DND-41 (cell line): ENCODE measurements at regions not wholly inside any gene's neighbourhood (a gene's known extent, or its start where the extent isn't known, plus 50 kb on each side); places are given as distances from the start of the nearest gene placed in this dataset.
"Not testable (repeated sequence)": the region's sequence is repeated elsewhere in the genome, so short reads cannot be mapped to it uniquely, and the experiment has no call there.

Experiments
- ATAC-seq: fragments of 200-7000 bp; cut with Tn5 transposase; 3 replicates; pipeline ENCODE4 v1.9.1; 2021; ENCODE audit warnings: low read depth; ENCODE audit not compliant: insufficient read depth
- DNase-seq: peaks from one replicate; pipeline ENCODE4 v3.0.0-alpha.2; 2020
- H2AFZ ChIP-seq: 2 replicates; pipeline ENCODE4 v1.6.0; 2012; ENCODE audit warnings: low read depth, low read length
- H3K27ac ChIP-seq: 2 replicates; pipeline ENCODE4 v1.5.1; 2012; ENCODE audit warnings: low read length, inconsistent platforms
- H3K27me3 ChIP-seq: fragments of 200-600 bp; sonication (generic); 2 replicates; pipeline ENCODE4 v1.6.0; 2012; ENCODE audit warnings: low read length, mild to moderate bottlenecking, inconsistent platforms; ENCODE audit not compliant: insufficient read depth, poor library complexity
- H3K36me3 ChIP-seq: 2 replicates; pipeline ENCODE4 v1.5.1; 2012; ENCODE audit warnings: low read length, inconsistent platforms; ENCODE audit not compliant: insufficient read depth
- H3K4me1 ChIP-seq: 2 replicates; pipeline ENCODE4 v1.5.1; 2012; ENCODE audit warnings: mild to moderate bottlenecking, low read length; ENCODE audit not compliant: insufficient read depth
- H3K4me2 ChIP-seq: 2 replicates; pipeline ENCODE4 v1.6.0; 2012; ENCODE audit warnings: mild to moderate bottlenecking, moderate library complexity, low read length, inconsistent platforms; ENCODE audit not compliant: insufficient read depth
- H3K4me3 ChIP-seq, 2 experiments: fragments of 200-600 bp in 1 of 2; shearing (Covaris generic) in 1 of 2; 2 replicates each; pipeline ENCODE4 v1.5.1; 2012 to 2016; ENCODE audit warnings: inconsistent platforms in 2 of 2, low read length in 2 of 2, mild to moderate bottlenecking in 2 of 2, low read depth in 1 of 2, moderate library complexity in 1 of 2
- H3K79me2 ChIP-seq: 2 replicates; pipeline ENCODE4 v1.6.0; 2012; ENCODE audit warnings: low read length, inconsistent platforms; ENCODE audit not compliant: insufficient read depth
- H3K9ac ChIP-seq: 2 replicates; pipeline ENCODE4 v1.6.0; 2012; ENCODE audit warnings: low read depth, mild to moderate bottlenecking, inconsistent platforms, low read length, moderate library complexity
- H3K9me3 ChIP-seq: 2 replicates; pipeline ENCODE4 v1.5.1; 2012; ENCODE audit warnings: low read length, moderate library complexity, mild to moderate bottlenecking, inconsistent platforms; ENCODE audit not compliant: insufficient read depth, severe bottlenecking
- H4K20me1 ChIP-seq: 2 replicates; pipeline ENCODE4 v1.6.0; 2012; ENCODE audit warnings: low read length; ENCODE audit not compliant: insufficient read depth

GRCh38 chr2:91659189-91659916 lies 2967.9 kb downstream of the RPIA start:
- H3K4me3 ChIP-seq, H3K4me1 ChIP-seq, H2AFZ ChIP-seq, H3K4me2 ChIP-seq, H4K20me1 ChIP-seq, DNase-seq, H3K9me3 ChIP-seq, H3K36me3 ChIP-seq, H3K9ac ChIP-seq, H3K79me2 ChIP-seq, ATAC-seq, H3K27me3 ChIP-seq, H3K27ac ChIP-seq: not testable (repeated sequence)

GRCh38 chr2:91659917-91660275 lies 2968.4 kb downstream of the RPIA start:
- not testable (repeated sequence) for H2AFZ ChIP-seq, H3K4me3 ChIP-seq, DNase-seq

GRCh38 chr2:91667341-91667740 lies 2975.9 kb downstream of the RPIA start:
- H3K27ac ChIP-seq, H3K4me1 ChIP-seq, H3K27me3 ChIP-seq, H3K4me3 ChIP-seq, H4K20me1 ChIP-seq, H3K79me2 ChIP-seq, H2AFZ ChIP-seq, H3K9me3 ChIP-seq, H3K9ac ChIP-seq, DNase-seq, H3K4me2 ChIP-seq, ATAC-seq, H3K36me3 ChIP-seq: not testable (repeated sequence)

More at GRCh38 chr2:91659917-91660275, 2968.4 kb downstream of the RPIA start:
- ATAC-seq: peak; percentile 100
- H3K27me3 ChIP-seq, H4K20me1 ChIP-seq, H3K4me1 ChIP-seq, H3K9me3 ChIP-seq, H3K27ac ChIP-seq, H3K36me3 ChIP-seq, H3K79me2 ChIP-seq, H3K4me2 ChIP-seq, H3K9ac ChIP-seq: not testable (repeated sequence)

GRCh38 chr2:91685541-91685940 lies 2994.1 kb downstream of the RPIA start:
- H3K4me1 ChIP-seq, H3K4me2 ChIP-seq, ATAC-seq, H3K27me3 ChIP-seq, H3K79me2 ChIP-seq, H4K20me1 ChIP-seq, DNase-seq, H3K4me3 ChIP-seq, H2AFZ ChIP-seq, H3K9ac ChIP-seq, H3K27ac ChIP-seq, H3K36me3 ChIP-seq, H3K9me3 ChIP-seq: not testable (repeated sequence)

GRCh38 chr2:91686046-91686445 lies 2994.6 kb downstream of the RPIA start:
- H3K4me2 ChIP-seq, H4K20me1 ChIP-seq, H3K9ac ChIP-seq, ATAC-seq, H3K36me3 ChIP-seq, H2AFZ ChIP-seq, H3K9me3 ChIP-seq, H3K27ac ChIP-seq, H3K79me2 ChIP-seq, H3K27me3 ChIP-seq, H3K4me1 ChIP-seq, DNase-seq, H3K4me3 ChIP-seq: not testable (repeated sequence)
